ENCODE measurements at regions not wholly inside any gene's neighbourhood (a gene's known extent, or its start where the extent isn't known, plus 50 kb on each side); places are given as distances from the start of the nearest gene placed in this dataset.

GRCh38 chrX:23483396-23483795, 148.7 kb downstream of the PTCHD1 start:
- TF ChIP-seq POLR2A (IDR thresholded peaks at IDR 0.05), result no peak
- TF ChIP-seq CTCF (IDR thresholded peaks at IDR 0.05), result no peak
- Histone ChIP-seq H3K4me1 (no peaks in the 10 kb centered on the region), H3K27me3 (no peaks in the 10 kb centered on the region), H3K27ac (no peak overlapping the region), H3K9me3 (no peaks in the 10 kb centered on the region), H3K36me3 (no peaks in the 10 kb centered on the region), H3K4me3 (replicated peaks in 1 of 3) (no peak overlapping the region)
- intact Hi-C loops (cut with DNase I), result no loop called here
- WGBS, 2 donors, result 68 to 78% methylated on average over 3 of the region's 3 CpGs
- DNase-seq, result no peak

- H3K4me1 ChIP-seq, result no peaks in the 10 kb centered on the region
- no peaks in the 10 kb centered on the region for H3K36me3 ChIP-seq
- H3K27ac ChIP-seq, result no peak overlapping the region
- no peaks in the 10 kb centered on the region for H3K27me3 ChIP-seq
- WGBS, 2 donors, result 39 to 73% methylated on average over 3 of the region's 3 CpGs
- DNase-seq, result no peak
- no peak overlapping the region for H3K4me3 ChIP-seq (replicated peaks in 1 of 3)
- intact Hi-C loops (cut with DNase I), result no loop called here
- TF ChIP-seq CTCF (IDR thresholded peaks at IDR 0.05) (no peak), POLR2A (IDR thresholded peaks at IDR 0.05) (no peak)
- H3K9me3 ChIP-seq, result no peaks in the 10 kb centered on the region
These were observed 159.3 kb downstream of the PTCHD1 start for GRCh38 chrX:23493941-23494374.

- 71 to 82% methylated on average over 10 to 12 of the region's 12 CpGs for WGBS, 2 donors
These were observed 160.1 kb downstream of the PTCHD1 start for GRCh38 chrX:23494741-23495140.

DNA sequence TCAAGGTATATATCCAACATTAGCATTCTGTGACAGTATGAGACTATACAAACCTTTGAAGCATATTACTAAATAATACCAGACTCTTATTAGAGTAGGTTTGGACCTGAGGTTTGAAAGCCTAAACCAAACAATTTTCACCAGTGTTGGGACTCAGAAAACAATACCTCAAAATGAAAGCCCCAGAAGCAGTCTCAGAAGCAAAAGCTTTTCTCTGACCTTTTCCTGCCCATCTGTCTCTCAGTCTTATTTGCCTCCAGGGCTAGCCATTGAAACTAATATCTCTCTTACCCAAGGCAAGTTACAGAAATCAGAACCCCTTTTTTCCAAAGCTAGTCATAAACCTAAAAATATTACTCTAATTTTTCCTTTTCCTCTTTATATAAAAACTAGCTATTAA, 163.3 kb downstream of the PTCHD1 start:
- DNase-seq, result no peak
- Histone ChIP-seq H3K27me3 (no peaks in the 10 kb centered on the region), H3K36me3 (no peaks in the 10 kb centered on the region), H3K4me1 (no peaks in the 10 kb centered on the region), H3K9me3 (no peaks in the 10 kb centered on the region), H3K27ac (no peak overlapping the region), H3K4me3 (replicated peaks in 1 of 3) (no peak overlapping the region)
- intact Hi-C loops (cut with DNase I), result no loop called here
- no peak for TF ChIP-seq CTCF (IDR thresholded peaks at IDR 0.05)
- no peak for TF ChIP-seq POLR2A (IDR thresholded peaks at IDR 0.05)

More at GRCh38 chrX:23494741-23495140, 160.1 kb downstream of the PTCHD1 start:
- Histone ChIP-seq H3K9me3 (no peaks in the 10 kb centered on the region), H3K4me3 (replicated peaks in 1 of 3) (no peak overlapping the region), H3K27me3 (no peaks in the 10 kb centered on the region), H3K4me1 (no peaks in the 10 kb centered on the region), H3K36me3 (no peaks in the 10 kb centered on the region), H3K27ac (no peak overlapping the region)
- no peak for DNase-seq
- TF ChIP-seq CTCF (IDR thresholded peaks at IDR 0.05) (no peak), POLR2A (IDR thresholded peaks at IDR 0.05) (no peak)
- intact Hi-C loops (cut with DNase I), result no loop called here

- TF ChIP-seq POLR2A (IDR thresholded peaks at IDR 0.05) (no peak), CTCF (IDR thresholded peaks at IDR 0.05) (no peak)
- DNase-seq, result no peak
- no peaks in the 10 kb centered on the region for H3K4me1 ChIP-seq
- H3K27me3 ChIP-seq, result no peaks in the 10 kb centered on the region
- no peak overlapping the region for H3K4me3 ChIP-seq (replicated peaks in 1 of 3)
- intact Hi-C loops (cut with DNase I), result no loop called here
- H3K9me3 ChIP-seq, result no peaks in the 10 kb centered on the region
- no peak overlapping the region for H3K27ac ChIP-seq
- H3K36me3 ChIP-seq, result no peaks in the 10 kb centered on the region
- WGBS, 2 donors, result 87 to 94% methylated on average over 2 to 4 of the region's 4 CpGs
These were observed 165.3 kb upstream of the PRDX4 start for GRCh38 chrX:23501974-23502373.
